Stimulated activated effector memory CD8-positive, alpha-beta T cell treated with anti-CD3 and anti-CD28 coated beads, Interleukin-12 subunit alpha, Interleukin-12 subunit beta, amount 100 ng/mL, for 72 hours (primary cell): ENCODE measurements at regions not wholly inside any gene's neighbourhood (a gene's known extent, or its start where the extent isn't known, plus 50 kb on each side); places are given as distances from the start of the nearest gene placed in this dataset.
A peak's percentile ranks its signal among the peaks of the same experiment; 100 is the strongest.
"Not testable (repeated sequence)": the region's sequence is repeated elsewhere in the genome, so short reads cannot be mapped to it uniquely, and the experiment has no call there.

ENCODE experiments used
- ATAC-seq: fragments of 150-1000 bp; cut with Tn5 transposase; 2 replicates; pipeline ENCODE4 v1.10.0; 2021
- DNase-seq, 2 donors: peaks; one replicate each; pipeline ENCODE4 v3.0.0; 2021 to 2022; ENCODE audit warnings: low spot score in 2 of 2
- H3K27ac Mint-ChIP-seq: one replicate; pipeline ENCODE4 v1.8.0; 2022; ENCODE audit warnings: mild to moderate bottlenecking, mixed read lengths
- H3K36me3 Mint-ChIP-seq: one replicate; pipeline ENCODE4 v1.8.0; 2022; ENCODE audit warnings: mild to moderate bottlenecking, mixed read lengths
- H3K4me1 Mint-ChIP-seq: one replicate; pipeline ENCODE4 v1.8.0; 2022; ENCODE audit warnings: mixed read lengths
- H3K4me3 Mint-ChIP-seq: one replicate; pipeline ENCODE4 v1.8.0; 2022; ENCODE audit warnings: mild to moderate bottlenecking, mixed read lengths
- H3K9me3 Mint-ChIP-seq: one replicate; pipeline ENCODE4 v1.8.0; 2022; ENCODE audit warnings: mixed read lengths

DNA sequence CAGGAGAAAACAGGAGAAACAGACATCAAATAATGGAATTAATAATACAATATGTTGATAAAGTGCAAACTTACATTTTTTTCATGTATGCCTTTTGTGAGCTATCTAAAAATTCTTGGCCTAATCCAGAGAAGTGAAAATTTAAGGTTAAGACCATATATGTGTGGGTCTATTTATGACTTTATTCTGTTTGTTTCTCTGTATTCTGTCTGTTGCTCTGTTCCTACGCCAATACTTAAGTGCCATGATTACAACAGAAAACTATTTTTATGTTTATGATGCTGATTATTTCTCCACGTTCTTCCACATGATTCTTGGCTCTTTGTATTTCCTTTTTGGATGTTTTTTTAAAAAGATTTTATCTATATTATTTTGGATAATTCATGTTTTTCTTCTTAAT is 109.6 kb upstream of the MAP3K4 start:
- H3K27ac Mint-ChIP-seq = no peak overlapping the region
- H3K4me1 Mint-ChIP-seq = no peaks in the 10 kb centered on the region
- ATAC-seq (no peak), DNase-seq (no peak)
- H3K9me3 Mint-ChIP-seq = no peaks in the 10 kb centered on the region
- no peaks in the 10 kb centered on the region for H3K36me3 Mint-ChIP-seq
- no peak overlapping the region for H3K4me3 Mint-ChIP-seq

DNA sequence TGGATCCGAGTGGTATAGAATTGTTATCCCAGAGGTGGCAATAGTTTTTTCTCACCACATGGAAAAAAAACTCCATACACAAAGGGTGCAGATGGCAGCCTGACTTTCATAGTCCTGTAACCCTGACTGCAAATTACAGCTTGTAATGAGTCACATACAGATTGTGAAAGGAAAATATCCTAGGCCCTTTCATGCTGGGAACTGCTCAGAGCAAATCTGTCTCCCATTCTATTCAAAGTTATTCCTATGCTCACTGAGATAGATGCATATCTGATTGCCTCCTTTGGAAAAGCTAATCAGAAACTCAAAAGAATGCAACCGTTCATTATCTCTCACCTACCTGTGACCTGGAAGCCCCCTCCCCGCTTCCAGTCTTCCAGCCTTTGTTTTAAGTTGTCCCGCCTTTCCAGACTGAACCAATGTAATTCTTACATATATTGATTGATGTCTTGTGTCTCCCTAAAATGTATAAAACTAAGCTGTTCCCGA is 108.7 kb upstream of the MAP3K4 start:
- Mint-ChIP-seq H3K27ac (no peak overlapping the region), H3K36me3 (no peaks in the 10 kb centered on the region), H3K9me3 (no peaks in the 10 kb centered on the region), H3K4me1 (no peaks in the 10 kb centered on the region), H3K4me3 (no peak overlapping the region)
- DNase-seq (no peak), ATAC-seq (no peak)

DNA sequence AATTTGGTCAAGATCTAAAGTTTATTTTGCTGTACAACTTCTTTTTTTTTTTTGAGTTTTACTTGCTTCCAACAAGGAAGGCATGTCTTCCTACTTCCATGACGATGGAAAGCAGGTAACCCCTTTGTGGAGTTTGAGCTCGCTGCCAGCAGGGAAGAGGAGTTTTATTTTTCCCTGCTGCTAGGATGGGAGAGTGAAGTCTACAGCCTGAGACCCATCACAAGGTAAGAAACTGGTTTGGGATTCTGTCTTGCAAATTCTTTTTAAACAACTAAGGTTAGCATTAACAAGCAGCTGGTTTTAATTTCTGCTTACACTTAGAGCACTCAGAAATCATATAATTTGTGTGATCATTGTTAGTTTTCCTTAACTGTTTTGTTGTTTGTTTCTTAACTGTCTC is 108.0 kb upstream of the MAP3K4 start:
- no peaks in the 10 kb centered on the region for H3K4me1 Mint-ChIP-seq
- DNase-seq (no peak), ATAC-seq (no peak)
- H3K27ac Mint-ChIP-seq = no peak overlapping the region
- no peak overlapping the region for H3K4me3 Mint-ChIP-seq
- no peaks in the 10 kb centered on the region for H3K36me3 Mint-ChIP-seq
- no peaks in the 10 kb centered on the region for H3K9me3 Mint-ChIP-seq

DNA sequence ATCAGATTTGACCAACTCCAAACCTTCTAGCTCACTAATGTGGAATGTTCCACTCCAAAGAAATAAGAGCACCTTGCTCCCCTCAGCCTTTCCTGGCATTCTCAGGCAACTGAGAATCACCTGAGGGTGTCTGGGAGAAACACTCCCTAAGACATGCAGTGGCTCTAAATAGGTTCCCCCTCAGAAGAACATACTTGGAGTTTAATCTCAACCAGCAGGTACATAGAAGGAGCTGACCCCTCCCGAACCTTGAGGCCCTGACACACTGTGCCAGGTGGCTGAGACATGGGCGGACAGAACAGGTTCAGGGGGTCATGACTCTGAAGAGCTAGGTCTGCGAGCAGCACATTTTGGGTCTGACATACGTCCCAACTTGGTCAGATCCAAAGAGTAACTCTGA is 107.6 kb upstream of the MAP3K4 start:
- no peak for DNase-seq
- no peak overlapping the region for H3K27ac Mint-ChIP-seq
- no peaks in the 10 kb centered on the region for H3K4me1 Mint-ChIP-seq
- no peak for ATAC-seq
- H3K9me3 Mint-ChIP-seq = no peaks in the 10 kb centered on the region
- no peak overlapping the region for H3K4me3 Mint-ChIP-seq
- no peaks in the 10 kb centered on the region for H3K36me3 Mint-ChIP-seq

DNA sequence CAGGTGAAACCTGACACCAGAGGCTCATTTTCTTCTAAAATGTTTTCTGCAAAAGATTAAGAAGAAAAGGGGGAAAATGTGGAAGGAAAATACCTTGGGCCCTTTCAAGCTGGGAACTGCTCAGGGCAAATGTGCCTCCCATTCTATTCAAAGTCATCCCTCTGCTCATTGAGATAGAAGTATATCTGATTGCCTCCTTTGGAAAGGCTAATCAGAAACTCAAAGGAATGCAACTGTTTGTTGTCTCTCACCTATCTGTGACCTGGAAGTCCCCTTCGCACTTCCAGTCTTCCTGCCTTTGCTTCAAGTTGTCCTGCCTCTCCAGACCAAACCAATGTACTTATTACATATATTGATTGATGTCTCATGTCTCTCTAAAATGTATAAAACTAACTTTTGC is 102.4 kb upstream of the MAP3K4 start:
- not testable (repeated sequence) for H3K4me1 Mint-ChIP-seq, H3K27ac Mint-ChIP-seq, H3K36me3 Mint-ChIP-seq, H3K4me3 Mint-ChIP-seq, H3K9me3 Mint-ChIP-seq, DNase-seq, ATAC-seq

DNA sequence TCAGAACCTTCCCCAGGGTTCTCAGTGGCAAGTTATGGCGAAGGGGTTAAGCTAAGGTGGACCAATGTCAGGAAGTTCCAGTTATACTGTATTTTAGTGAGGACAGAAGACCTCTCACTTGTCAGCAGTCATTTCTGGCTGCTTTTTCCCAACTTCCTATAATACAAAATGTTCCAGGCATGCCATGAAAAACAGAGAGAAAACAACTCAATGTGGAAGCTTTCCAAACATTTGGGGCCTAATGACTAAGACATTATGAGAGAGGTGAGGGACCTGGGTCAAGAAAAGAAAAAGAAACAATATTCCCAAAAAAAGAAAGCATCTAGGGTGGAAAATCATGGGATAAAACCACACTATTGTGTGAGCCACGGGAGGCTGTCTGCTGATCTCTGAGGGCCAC is 99.9 kb upstream of the MAP3K4 start:
- DNase-seq (no peak), ATAC-seq (no peak)
- H3K9me3 Mint-ChIP-seq = no peaks in the 10 kb centered on the region
- no peaks in the 10 kb centered on the region for H3K36me3 Mint-ChIP-seq
- H3K4me3 Mint-ChIP-seq = no peak overlapping the region
- no peak overlapping the region for H3K27ac Mint-ChIP-seq
- no peaks in the 10 kb centered on the region for H3K4me1 Mint-ChIP-seq

DNA sequence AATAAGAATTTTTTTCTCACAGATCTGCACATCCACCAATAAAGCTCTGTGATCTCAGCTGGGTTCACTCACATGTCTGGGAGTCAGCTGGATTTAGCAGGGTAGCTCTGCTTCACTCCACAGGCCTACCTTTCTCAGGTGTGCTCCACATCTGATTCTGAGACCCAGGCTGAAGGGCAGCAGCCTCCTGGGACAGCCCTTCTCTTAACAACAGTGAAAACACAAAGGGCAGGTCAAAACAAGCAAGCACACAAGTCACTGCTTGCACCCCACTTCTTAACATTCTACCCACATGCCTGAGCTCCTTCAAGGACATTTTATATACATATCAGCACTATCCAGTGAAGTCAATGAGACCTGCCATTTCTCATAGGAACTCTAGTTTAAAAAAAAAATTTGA is 96.0 kb upstream of the MAP3K4 start:
- H3K4me3 Mint-ChIP-seq = no peak overlapping the region
- H3K4me1 Mint-ChIP-seq = no peaks in the 10 kb centered on the region
- no peaks in the 10 kb centered on the region for H3K36me3 Mint-ChIP-seq
- DNase-seq (no peak), ATAC-seq (no peak)
- H3K27ac Mint-ChIP-seq = no peak overlapping the region
- no peaks in the 10 kb centered on the region for H3K9me3 Mint-ChIP-seq

DNA sequence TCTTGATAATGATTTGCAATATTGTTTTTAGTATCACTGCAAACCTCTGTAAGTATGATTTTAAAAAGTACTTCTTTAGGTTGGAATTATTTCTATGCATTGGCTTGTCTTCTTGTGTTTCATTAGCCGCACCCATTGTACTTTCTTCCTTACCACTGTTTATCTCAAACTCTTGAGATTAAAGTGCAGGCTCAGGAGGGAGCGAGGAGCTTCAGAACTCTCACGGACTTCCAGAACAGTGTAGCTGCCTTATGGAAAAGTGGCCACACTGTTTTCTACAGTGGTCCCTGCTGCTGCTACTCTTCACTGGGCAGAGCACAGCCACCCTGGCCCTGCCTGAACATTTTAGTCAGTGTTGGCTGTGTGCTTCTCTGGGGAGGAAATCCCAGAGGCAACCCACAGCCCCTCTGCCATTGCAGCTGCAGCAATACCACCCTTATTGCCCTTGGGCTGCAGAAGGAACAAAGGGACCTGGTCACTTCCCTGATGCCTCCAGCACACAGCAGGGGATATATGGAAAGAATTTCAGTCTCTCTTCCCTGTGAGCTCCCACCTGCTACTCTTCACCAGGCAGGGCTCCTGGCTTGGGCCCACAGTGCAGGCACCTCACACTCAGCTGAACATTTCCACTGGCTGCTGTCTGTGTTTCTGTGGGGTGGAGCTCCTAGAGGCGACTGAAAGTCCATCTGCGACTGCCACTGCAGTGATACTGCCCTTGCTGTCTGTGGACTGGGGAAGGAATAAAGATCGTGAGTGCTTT is 91.7 kb upstream of the MAP3K4 start:
- no peaks in the 10 kb centered on the region for H3K9me3 Mint-ChIP-seq
- no peak overlapping the region for H3K4me3 Mint-ChIP-seq
- DNase-seq (no peak), ATAC-seq (no peak)
- H3K27ac Mint-ChIP-seq = no peak overlapping the region
- H3K36me3 Mint-ChIP-seq = no peaks in the 10 kb centered on the region
- H3K4me1 Mint-ChIP-seq = no peaks in the 10 kb centered on the region

DNA sequence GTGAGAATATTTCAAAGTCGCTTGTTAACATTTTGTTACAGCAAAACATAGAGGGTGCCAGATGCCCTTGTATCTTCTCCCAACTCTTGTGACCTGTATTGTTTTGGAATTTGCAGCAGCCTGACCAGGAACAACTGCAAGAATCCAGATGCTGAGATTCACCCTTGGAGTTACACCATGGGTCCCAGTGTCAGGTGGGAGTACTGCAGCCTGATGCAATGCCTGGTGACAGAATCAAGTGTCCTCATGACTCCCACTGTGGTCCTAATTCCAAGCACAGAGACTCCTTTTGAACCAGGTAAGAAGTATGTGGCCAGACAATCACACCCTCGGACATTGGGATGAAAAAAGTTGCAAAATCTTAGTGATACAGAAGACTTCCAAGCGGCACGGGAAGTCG is 79.6 kb upstream of the MAP3K4 start:
- Mint-ChIP-seq H3K9me3 (peaks cover 9% of the 10 kb centered on the region), H3K4me1 (no peaks in the 10 kb centered on the region), H3K4me3 (no peak overlapping the region), H3K27ac (no peak overlapping the region), H3K36me3 (no peaks in the 10 kb centered on the region)
- ATAC-seq = no peak
- DNase-seq = no peak

DNA sequence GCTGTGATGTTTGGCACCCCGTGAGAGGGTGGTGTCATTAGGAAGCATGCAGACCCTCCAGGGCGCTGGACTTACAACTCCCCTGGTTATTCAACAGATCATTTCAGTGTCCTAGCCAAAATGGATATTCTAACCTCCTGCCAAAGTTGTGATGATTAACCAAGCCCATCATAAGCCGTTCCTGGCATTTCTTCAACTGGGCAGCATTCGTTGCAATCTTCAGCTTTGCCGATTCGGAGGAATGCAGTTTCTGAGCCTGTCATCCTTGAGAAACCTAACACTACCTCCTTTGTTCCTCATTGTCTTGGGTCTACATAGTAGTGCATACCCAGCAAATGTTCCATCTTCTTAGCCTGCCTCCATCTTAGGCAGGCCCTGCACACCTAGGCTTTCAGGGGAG is 79.2 kb upstream of the MAP3K4 start:
- Mint-ChIP-seq H3K4me3 (no peak overlapping the region), H3K36me3 (no peaks in the 10 kb centered on the region), H3K27ac (no peak overlapping the region), H3K9me3 (peaks cover 9% of the 10 kb centered on the region), H3K4me1 (no peaks in the 10 kb centered on the region)
- ATAC-seq = no peak
- no peak for DNase-seq

DNA sequence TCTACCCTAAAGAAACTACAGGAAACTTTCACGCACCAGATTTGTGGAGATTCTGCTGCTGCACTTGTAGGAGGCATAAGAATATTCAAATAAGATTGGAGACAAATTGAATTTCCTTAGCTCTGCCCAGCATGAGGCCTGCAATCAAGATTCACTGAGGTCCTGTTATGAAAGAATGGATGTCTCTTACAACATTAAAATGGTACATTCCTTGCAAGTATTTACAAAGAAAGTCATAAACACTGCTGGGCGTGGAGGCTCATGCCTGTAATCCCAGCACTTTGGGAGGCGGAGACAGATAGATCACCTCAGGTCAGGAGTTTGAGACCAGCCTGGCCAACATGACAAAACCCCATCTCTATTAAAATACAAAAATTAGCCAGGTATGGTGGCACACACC is 74.0 kb upstream of the MAP3K4 start:
- ATAC-seq (no peak), DNase-seq (no peak)
- Mint-ChIP-seq H3K4me1 (no peaks in the 10 kb centered on the region), H3K36me3 (no peaks in the 10 kb centered on the region), H3K9me3 (peaks cover 5% of the 10 kb centered on the region), H3K4me3 (no peak overlapping the region), H3K27ac (no peak overlapping the region)

DNA sequence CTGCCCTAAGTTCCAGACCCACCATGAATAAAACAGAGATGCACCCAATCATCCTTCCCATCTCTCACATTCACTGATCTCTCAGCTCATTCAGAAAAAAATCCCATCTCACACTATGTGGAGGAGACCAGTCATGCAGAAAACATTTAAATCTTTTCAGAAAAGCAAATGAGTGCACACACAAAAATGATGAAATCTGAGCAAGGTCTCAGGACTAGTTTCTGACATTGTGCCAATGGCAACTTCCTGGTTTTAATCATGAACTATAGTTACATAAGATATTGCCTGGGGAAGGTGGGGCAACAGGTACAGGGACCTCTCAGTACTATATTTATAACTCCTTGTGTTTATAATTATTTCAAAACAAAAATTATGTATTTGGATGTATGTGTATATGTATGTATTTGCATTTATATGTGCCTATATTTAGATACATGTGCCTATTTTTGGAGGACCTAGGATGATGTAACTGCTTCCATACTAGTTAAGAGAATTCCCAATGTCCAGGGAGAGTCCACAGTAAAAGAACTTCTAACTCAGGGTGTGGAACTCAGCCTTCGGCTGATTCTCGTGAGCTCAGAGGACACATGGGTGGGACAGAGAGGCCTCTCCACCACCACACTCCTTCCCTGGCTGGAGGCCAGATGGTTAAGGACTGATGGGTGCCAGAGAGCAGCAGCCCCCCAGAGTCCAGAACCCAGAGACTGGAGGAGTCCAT is 71.7 kb upstream of the MAP3K4 start:
- Mint-ChIP-seq H3K4me3 (no peak overlapping the region), H3K4me1 (no peaks in the 10 kb centered on the region), H3K36me3 (no peaks in the 10 kb centered on the region), H3K9me3 (no peaks in the 10 kb centered on the region), H3K27ac (no peak overlapping the region)
- no peak for DNase-seq
- no peak for ATAC-seq

DNA sequence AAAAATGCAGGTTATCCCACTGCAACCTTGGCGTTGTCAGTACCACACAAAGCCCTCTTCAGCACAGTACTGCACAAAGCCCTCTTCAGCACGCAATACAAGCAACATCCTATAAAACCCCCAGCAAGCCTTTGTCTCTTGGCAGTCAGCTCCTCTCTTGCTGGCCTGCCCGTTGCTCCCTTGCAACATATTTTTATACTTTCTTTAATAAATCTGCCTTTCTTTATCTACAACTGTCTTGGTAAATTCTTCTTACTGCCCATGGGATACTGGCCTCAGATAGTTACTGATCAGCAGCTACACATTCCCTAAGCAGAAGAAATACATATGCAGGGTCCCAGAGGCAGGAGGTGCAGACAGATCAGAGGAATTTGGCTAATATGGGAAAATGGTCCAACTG is 70.5 kb upstream of the MAP3K4 start:
- no peak for ATAC-seq
- H3K27ac Mint-ChIP-seq = no peak overlapping the region

DNA sequence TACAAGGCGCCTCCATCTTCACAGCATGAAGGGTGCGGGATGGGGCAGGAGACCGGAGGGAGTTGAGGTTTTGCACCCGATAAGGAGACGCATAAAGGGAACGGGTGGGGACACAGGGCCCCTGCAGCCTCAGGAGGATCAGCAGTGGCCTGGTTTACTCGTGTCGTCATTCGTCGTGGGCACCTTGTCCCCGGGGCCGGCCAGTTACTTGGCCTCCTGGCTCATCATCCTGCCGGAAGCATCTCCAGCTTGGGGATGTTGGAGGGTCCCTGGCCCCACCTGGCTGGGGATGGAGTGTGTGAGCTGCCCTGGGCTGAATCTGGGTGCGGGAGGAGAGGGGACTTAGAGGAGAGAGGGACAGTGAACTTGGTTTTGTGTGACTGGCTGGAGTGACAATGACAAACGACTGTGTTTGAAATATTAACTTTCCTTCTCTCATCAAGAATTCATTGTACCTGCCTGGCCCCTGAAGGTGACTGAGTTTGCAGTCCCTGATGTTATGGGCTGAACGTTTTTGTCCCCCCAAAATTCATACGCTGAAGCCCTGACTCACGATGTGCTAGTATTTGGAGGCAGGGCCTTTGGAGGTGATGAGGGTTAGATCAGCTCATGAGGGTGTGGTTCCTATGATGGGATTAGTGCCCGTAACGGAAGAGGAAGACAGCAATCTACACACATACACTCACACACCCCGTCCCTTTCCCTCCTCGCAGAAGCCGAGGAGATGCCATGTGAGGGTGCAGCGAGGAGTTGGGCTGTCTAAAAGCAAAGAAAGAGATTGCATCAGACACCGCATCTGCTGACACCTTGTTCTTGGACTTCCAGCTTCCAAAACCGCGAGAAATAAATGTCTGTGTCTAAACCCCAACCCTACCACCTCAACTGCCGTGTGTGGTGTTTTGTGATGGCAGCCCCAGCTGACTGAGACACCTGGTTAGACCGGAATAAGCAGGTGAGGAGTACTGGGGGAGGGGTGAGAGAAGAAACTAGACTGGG is 65.0 kb upstream of the MAP3K4 start:
- no peaks in the 10 kb centered on the region for H3K36me3 Mint-ChIP-seq
- H3K4me1 Mint-ChIP-seq = no peaks in the 10 kb centered on the region
- no peak overlapping the region for H3K27ac Mint-ChIP-seq
- DNase-seq (no peak), ATAC-seq (no peak)
- H3K9me3 Mint-ChIP-seq = no peaks in the 10 kb centered on the region
- no peak overlapping the region for H3K4me3 Mint-ChIP-seq

More for the DNA sequence above, 70.5 kb upstream of the MAP3K4 start:
- no peaks in the 10 kb centered on the region for H3K36me3 Mint-ChIP-seq
- no peak for DNase-seq
- H3K4me1 Mint-ChIP-seq = no peaks in the 10 kb centered on the region
- no peak overlapping the region for H3K4me3 Mint-ChIP-seq
- no peaks in the 10 kb centered on the region for H3K9me3 Mint-ChIP-seq

DNA sequence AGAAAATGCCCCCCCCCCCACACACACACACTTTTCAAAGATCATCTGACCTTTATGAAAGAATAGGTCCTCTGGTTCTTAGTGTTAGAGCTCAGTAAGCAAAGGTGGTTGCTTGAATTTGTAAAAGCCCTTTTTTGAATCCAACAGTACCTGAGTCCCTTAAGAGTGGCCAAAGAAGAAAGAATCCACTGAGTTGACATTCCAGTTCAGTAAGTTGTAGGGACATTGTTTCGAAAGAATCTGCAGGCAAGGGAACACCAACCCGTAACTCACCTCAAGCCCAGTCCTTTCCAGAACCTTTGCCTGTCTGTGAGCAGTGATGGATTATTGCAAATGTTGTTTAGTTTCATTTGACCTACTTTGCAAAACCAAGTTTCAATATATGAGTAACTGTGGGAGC is 64.2 kb upstream of the MAP3K4 start:
- H3K27ac Mint-ChIP-seq = no peak overlapping the region
- no peaks in the 10 kb centered on the region for H3K4me1 Mint-ChIP-seq
- ATAC-seq (peak; percentile 38), DNase-seq (no peak)
- H3K36me3 Mint-ChIP-seq = no peaks in the 10 kb centered on the region
- no peak overlapping the region for H3K4me3 Mint-ChIP-seq
- H3K9me3 Mint-ChIP-seq = no peaks in the 10 kb centered on the region
